ENCODE measurements at regions not wholly inside any gene's neighbourhood (a gene's known extent, or its start where the extent isn't known, plus 50 kb on each side); places are given as distances from the start of the nearest gene placed in this dataset.

GRCh38 chr7:91690541-91691070 lies 189.9 kb downstream of the MTERF1 start (continued):
- TF ChIP-seq, protein P1, sequence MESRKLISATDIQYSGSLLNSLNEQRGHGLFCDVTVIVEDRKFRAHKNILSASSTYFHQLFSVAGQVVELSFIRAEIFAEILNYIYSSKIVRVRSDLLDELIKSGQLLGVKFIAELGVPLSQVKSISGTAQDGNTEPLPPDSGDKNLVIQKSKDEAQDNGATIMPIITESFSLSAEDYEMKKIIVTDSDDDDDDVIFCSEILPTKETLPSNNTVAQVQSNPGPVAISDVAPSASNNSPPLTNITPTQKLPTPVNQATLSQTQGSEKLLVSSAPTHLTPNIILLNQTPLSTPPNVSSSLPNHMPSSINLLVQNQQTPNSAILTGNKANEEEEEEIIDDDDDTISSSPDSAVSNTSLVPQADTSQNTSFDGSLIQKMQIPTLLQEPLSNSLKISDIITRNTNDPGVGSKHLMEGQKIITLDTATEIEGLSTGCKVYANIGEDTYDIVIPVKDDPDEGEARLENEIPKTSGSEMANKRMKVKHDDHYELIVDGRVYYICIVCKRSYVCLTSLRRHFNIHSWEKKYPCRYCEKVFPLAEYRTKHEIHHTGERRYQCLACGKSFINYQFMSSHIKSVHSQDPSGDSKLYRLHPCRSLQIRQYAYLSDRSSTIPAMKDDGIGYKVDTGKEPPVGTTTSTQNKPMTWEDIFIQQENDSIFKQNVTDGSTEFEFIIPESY (IDR thresholded peaks at IDR 0.05; ENCODE audit: extremely low read depth, insufficient replicate concordance, low read length), result no peak
- no peak for TF ChIP-seq TCF7L2 (IDR thresholded peaks at IDR 0.05; ENCODE audit: borderline replicate concordance, extremely low read depth, insufficient read depth, insufficient read length)
- TF ChIP-seq, protein P2, sequence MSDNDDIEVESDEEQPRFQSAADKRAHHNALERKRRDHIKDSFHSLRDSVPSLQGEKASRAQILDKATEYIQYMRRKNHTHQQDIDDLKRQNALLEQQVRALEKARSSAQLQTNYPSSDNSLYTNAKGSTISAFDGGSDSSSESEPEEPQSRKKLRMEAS (IDR thresholded peaks at IDR 0.05), result no peak
- TF ChIP-seq CBX3 (IDR thresholded peaks at IDR 0.05; ENCODE audit: low read depth), result no peak
- no peak for TF ChIP-seq POLR2AphosphoS5 (IDR thresholded peaks at IDR 0.05; ENCODE audit: low read depth, low read length)
- TF ChIP-seq POLR2A (IDR thresholded peaks at IDR 0.05; ENCODE audit: borderline replicate concordance, extremely low read depth, insufficient read depth, insufficient read length), result no peak

GRCh38 chr7:91691865-91692264 lies 188.6 kb downstream of the MTERF1 start:
- H3K4me1 ChIP-seq (ENCODE audit: control insufficient read depth in 1 of 2, insufficient read depth in 2 of 2, low read length in 2 of 2), result no peaks in the 10 kb centered on the region
- ATAC-seq, result no peak
- no TSS peak for BruUV-seq (replicated peaks)
- H3K9me3 ChIP-seq (ENCODE audit: control insufficient read depth in 1 of 2, insufficient read depth in 1 of 2, low read depth in 1 of 2, low read length in 2 of 2), result no peaks in the 10 kb centered on the region
- no peaks in the 10 kb centered on the region for H3K9me2 ChIP-seq (ENCODE audit: insufficient read depth)
- no peak for DNase-seq (ENCODE audit: low read depth, low spot score)
- H2AFZ ChIP-seq (ENCODE audit: low read depth, low read length, poor library complexity, severe bottlenecking), result no peak overlapping the region
- H3K27me3 ChIP-seq (ENCODE audit: insufficient read depth, low read length), result no peaks in the 10 kb centered on the region
- intact Hi-C loops (cut with micrococcal nuclease), result no loop called here
- RAD21 ChIA-PET (ENCODE audit: low non-redundant PET in 1 of 2, low total read pairs in 2 of 2, uncharacterized antibody in 2 of 2, unreplicated experiment in 2 of 2), result no interaction called here
- TF ChIP-seq EZH2phosphoT487 (IDR thresholded peaks at IDR 0.05; ENCODE audit: borderline replicate concordance), result no peak
- TF ChIP-seq FOSL1 (IDR thresholded peaks at IDR 0.05; ENCODE audit: low read depth), result no peak
- H3K27ac ChIP-seq (ENCODE audit: low read depth, low read length), result no peak overlapping the region
- H3K4me2 ChIP-seq (ENCODE audit: low read length), result no peak overlapping the region
- no peak overlapping the region for H3K4me3 ChIP-seq (replicated peaks in 1 of 2; ENCODE audit: low read depth in 1 of 2, low read length in 2 of 2)
- no peak overlapping the region for H3K9ac ChIP-seq (ENCODE audit: low read length)
- no peaks in the 10 kb centered on the region for H4K20me1 ChIP-seq (ENCODE audit: insufficient read depth)
- CTCF ChIA-PET, result no interaction called here
- H3K79me2 ChIP-seq (ENCODE audit: insufficient read depth, low read length), result no peaks in the 10 kb centered on the region
- POLR2A ChIA-PET, result no interaction called here
- H3K36me3 ChIP-seq (ENCODE audit: control insufficient read depth in 1 of 2, insufficient read depth in 2 of 2, low read length in 2 of 2), result no peaks in the 10 kb centered on the region
